GM12892 (cell line): ENCODE measurements at regions not wholly inside any gene's neighbourhood (a gene's known extent, or its start where the extent isn't known, plus 50 kb on each side); places are given as distances from the start of the nearest gene placed in this dataset.

ENCODE experiments used
- POLR2A ChIP-seq: IDR thresholded peaks from 2 replicates; pipeline ENCODE4 v1.6.1; 2011; ENCODE audit warnings: low read depth, low read length, control low read depth
- TAF1 ChIP-seq: IDR thresholded peaks from 2 replicates; pipeline ENCODE4 v1.6.1; 2011; ENCODE audit warnings: low read depth, mild to moderate bottlenecking, control low read depth, low read length, borderline replicate concordance

- TF ChIP-seq POLR2A (no peak), TAF1 (no peak)
Measured at GRCh38 chr12:127428420-127428819, 838.5 kb upstream of the TMEM132C start.
